Lower lobe of right lung (tissue), 2 donors: ENCODE measurements at regions not wholly inside any gene's neighbourhood (a gene's known extent, or its start where the extent isn't known, plus 50 kb on each side); places are given as distances from the start of the nearest gene placed in this dataset.

Source experiments
- ATAC-seq, 2 donors: fragments of 200-7000 bp; cut with Tn5 transposase; one replicate each; pipeline ENCODE4 v1.9.1; 2020 to 2022; ENCODE audit warnings: mild to moderate bottlenecking in 2 of 2, moderate library complexity in 2 of 2
- DNase-seq: peaks from one replicate; pipeline ENCODE4 v3.0.0-alpha.2; 2020
- H3K27ac ChIP-seq: fragments of 200-600 bp; one replicate; pipeline ENCODE4 v1.8.0; 2022
- H3K27me3 ChIP-seq: fragments of 200-600 bp; one replicate; pipeline ENCODE4 v1.8.0; 2022; ENCODE audit warnings: low read depth
- H3K36me3 ChIP-seq: fragments of 200-600 bp; one replicate; pipeline ENCODE4 v1.8.0; 2022; ENCODE audit warnings: mild to moderate bottlenecking
- H3K4me1 ChIP-seq: fragments of 200-600 bp; one replicate; pipeline ENCODE4 v1.8.0; 2022
- H3K4me3 ChIP-seq: fragments of 200-600 bp; one replicate; pipeline ENCODE4 v1.8.0; 2022; ENCODE audit warnings: mild to moderate bottlenecking
- H3K9me3 ChIP-seq: fragments of 200-600 bp; one replicate; pipeline ENCODE4 v1.8.0; 2022
- CTCF ChIP-seq: fragments of 200-600 bp; IDR thresholded peaks from one replicate; pipeline ENCODE4 v1.8.0; 2022; ENCODE audit warnings: antibody characterized with exemption, mild to moderate bottlenecking
- intact Hi-C: fragments of 100-400 bp; cut with DNase I; formaldehyde crosslinking; loops from one replicate; pipeline ENCODE4 v1.11.0; 2022
- donor health status: DM: no; HTN: yes; CAD: no; lungs with severe emphysema.

GRCh38 chr11:106233191-106233590, 155.7 kb downstream of the AASDHPPT start:
- TF ChIP-seq CTCF, result no peak
- Histone ChIP-seq H3K27ac (no peak overlapping the region), H3K36me3 (no peaks in the 10 kb centered on the region), H3K27me3 (no peaks in the 10 kb centered on the region), H3K4me1 (no peaks in the 10 kb centered on the region), H3K4me3 (no peak overlapping the region), H3K9me3 (no peaks in the 10 kb centered on the region)
- no peak for ATAC-seq
- intact Hi-C loops, result no loop called here
- no peak for DNase-seq

GRCh38 chr11:106234794-106235193, 157.3 kb downstream of the AASDHPPT start:
- ATAC-seq (no peak), DNase-seq (no peak)
- no peaks in the 10 kb centered on the region for H3K27me3 ChIP-seq
- intact Hi-C loops, result no loop called here
- no peak overlapping the region for H3K27ac ChIP-seq
- no peak overlapping the region for H3K4me3 ChIP-seq
- no peaks in the 10 kb centered on the region for H3K9me3 ChIP-seq
- H3K4me1 ChIP-seq, result no peaks in the 10 kb centered on the region
- TF ChIP-seq CTCF, result no peak
- no peaks in the 10 kb centered on the region for H3K36me3 ChIP-seq

GRCh38 chr11:106236295-106236694, 158.8 kb downstream of the AASDHPPT start:
- Histone ChIP-seq H3K36me3 (no peaks in the 10 kb centered on the region), H3K4me1 (no peaks in the 10 kb centered on the region), H3K4me3 (no peak overlapping the region), H3K9me3 (no peaks in the 10 kb centered on the region), H3K27ac (no peak overlapping the region), H3K27me3 (no peaks in the 10 kb centered on the region)
- intact Hi-C loops, result no loop called here
- TF ChIP-seq CTCF, result no peak
- no peak for ATAC-seq
- DNase-seq, result no peak

- Histone ChIP-seq H3K9me3 (no peaks in the 10 kb centered on the region), H3K4me3 (no peak overlapping the region), H3K27ac (no peak overlapping the region), H3K4me1 (no peaks in the 10 kb centered on the region), H3K36me3 (no peaks in the 10 kb centered on the region), H3K27me3 (no peaks in the 10 kb centered on the region)
- ATAC-seq, result no peak
- intact Hi-C loops, result no loop called here
- no peak for TF ChIP-seq CTCF
- DNase-seq, result no peak
Measured at GRCh38 chr11:106238704-106239360, 161.4 kb downstream of the AASDHPPT start.

GRCh38 chr11:106241601-106242257, 164.3 kb downstream of the AASDHPPT start:
- ATAC-seq (no peak), DNase-seq (no peak)
- no peak for TF ChIP-seq CTCF
- intact Hi-C loops, result no loop called here
- H3K36me3 ChIP-seq, result no peaks in the 10 kb centered on the region
- no peaks in the 10 kb centered on the region for H3K4me1 ChIP-seq
- peaks cover 2% of the 10 kb centered on the region for H3K9me3 ChIP-seq
- H3K27me3 ChIP-seq, result no peaks in the 10 kb centered on the region
- no peak overlapping the region for H3K4me3 ChIP-seq
- H3K27ac ChIP-seq, result no peak overlapping the region
